HCT116 (cell line): ENCODE measurements at regions not wholly inside any gene's neighbourhood (a gene's known extent, or its start where the extent isn't known, plus 50 kb on each side); places are given as distances from the start of the nearest gene placed in this dataset.

ENCODE experiments used
- ATAC-seq: fragments of 200-7000 bp; cut with Tn5 transposase; 2 replicates; pipeline ENCODE4 v1.9.1; 2020; ENCODE audit warnings: mild to moderate bottlenecking, moderate library complexity
- BruUV-seq: library from RNA; stranded (reverse); fragments of 400-500 nt; replicated peaks from 2 replicates; lab custom pipeline; 2021; lab: Mats Ljungman, UMichigan
- CTCF ChIA-PET: fragments of 300-600 bp; sonication (Branson Sonifier 250); formaldehyde crosslinking; loops from one replicate; lab custom pipeline; 2021; ENCODE audit warnings: antibody characterized with exemption; lab: Charles Lee
- POLR2A ChIA-PET: fragments of 300-600, 350-600 bp; sonication (Branson Sonifier 250); formaldehyde crosslinking; loops from one replicate; lab custom pipeline; 2021; ENCODE audit warnings: antibody characterized with exemption; lab: Charles Lee
- RAD21 ChIA-PET, 2 experiments: fragments of 300-600 bp; sonication (Branson Sonifier 250); formaldehyde crosslinking; loops; one replicate each; lab custom pipeline; 2023; ENCODE audit warnings: low total read pairs in 2 of 2; ENCODE audit not compliant: uncharacterized antibody in 2 of 2, unreplicated experiment in 2 of 2, low non-redundant PET in 1 of 2; lab: Charles Lee
- DNase-seq: peaks from one replicate; pipeline ENCODE4 v3.0.0-alpha.2; 2010; ENCODE audit warnings: low read depth, low spot score
- H2AFZ ChIP-seq: fragments of 200-600 bp; shearing (Covaris generic), sonication (generic); 2 replicates; pipeline ENCODE4 v1.6.1; 2017; ENCODE audit warnings: low read depth, mixed run types, mixed read lengths, antibody characterized with exemption, low read length; ENCODE audit not compliant: poor library complexity, severe bottlenecking
- H3K27ac ChIP-seq: 2 replicates; pipeline ENCODE4 v1.5.1; 2012; ENCODE audit warnings: low read depth, low read length
- H3K27me3 ChIP-seq: fragments of 200-600 bp; sonication (generic); 2 replicates; pipeline ENCODE4 v1.6.1; 2016; ENCODE audit warnings: mixed run types, low read length, mixed read lengths; ENCODE audit not compliant: insufficient read depth
- H3K36me3 ChIP-seq, 2 experiments: fragments of 200-500 bp in 1 of 2; fragments of 200-600 bp in 1 of 2; sonication (Bioruptor generic) in 1 of 2; sonication (generic) in 1 of 2; 2 replicates each; pipeline versions ENCODE4 v1.5.1 to v1.6.1; 2014 to 2016; ENCODE audit warnings: low read length in 2 of 2, inconsistent platforms in 1 of 2, mixed read lengths in 1 of 2, mixed run types in 1 of 2; ENCODE audit not compliant: insufficient read depth in 2 of 2, control insufficient read depth in 1 of 2
- H3K4me1 ChIP-seq, 2 experiments: fragments of 200-600 bp in 1 of 2; sonication (generic) in 1 of 2; 2 replicates each; pipeline versions ENCODE4 v1.5.1 to v1.6.1; 2012 to 2017; ENCODE audit warnings: low read length in 2 of 2, inconsistent platforms in 1 of 2, mild to moderate bottlenecking in 1 of 2, mixed read lengths in 1 of 2, mixed run types in 1 of 2, moderate library complexity in 1 of 2; ENCODE audit not compliant: insufficient read depth in 2 of 2, control insufficient read depth in 1 of 2
- H3K4me2 ChIP-seq: fragments of 200-600 bp; sonication (generic); 2 replicates; pipeline ENCODE4 v1.6.1; 2017; ENCODE audit warnings: mixed run types, low read length, mixed read lengths
- H3K4me3 ChIP-seq, 2 experiments: fragments of 200-600 bp in 1 of 2; sonication (generic) in 1 of 2; replicated peaks in 1 of 2; 2 replicates each; pipeline ENCODE4 v1.5.1; 2011 to 2016; ENCODE audit warnings: low read length in 2 of 2, control low read depth in 1 of 2, low read depth in 1 of 2, mild to moderate bottlenecking in 1 of 2, mixed read lengths in 1 of 2, mixed run types in 1 of 2
- H3K79me2 ChIP-seq: fragments of 200-600 bp; sonication (generic); 2 replicates; pipeline ENCODE4 v1.6.1; 2017; ENCODE audit warnings: mild to moderate bottlenecking, mixed run types, low read length, moderate library complexity, mixed read lengths; ENCODE audit not compliant: insufficient read depth
- H3K9ac ChIP-seq: fragments of 200-600 bp; sonication (generic); 2 replicates; pipeline ENCODE4 v1.6.1; 2016; ENCODE audit warnings: low read length, mixed read lengths
- H3K9me2 ChIP-seq: fragments of 200-600 bp; sonication (generic), shearing (Covaris generic); 2 replicates; pipeline ENCODE4 v1.6.1; 2017; ENCODE audit warnings: mixed run types, mild to moderate bottlenecking, moderate library complexity; ENCODE audit not compliant: insufficient read depth
- H3K9me3 ChIP-seq, 2 experiments: fragments of 200-500 bp in 1 of 2; fragments of 200-600 bp in 1 of 2; sonication (Bioruptor generic) in 1 of 2; sonication (generic) in 1 of 2; 2 replicates each; pipeline ENCODE4 v1.6.1; 2014 to 2017; ENCODE audit warnings: low read length in 2 of 2, mixed read lengths in 2 of 2, inconsistent platforms in 1 of 2, low read depth in 1 of 2, mild to moderate bottlenecking in 1 of 2, mixed run types in 1 of 2, moderate library complexity in 1 of 2; ENCODE audit not compliant: control insufficient read depth in 1 of 2, insufficient read depth in 1 of 2
- H4K20me1 ChIP-seq: fragments of 200-600 bp; sonication (generic), shearing (Covaris generic); 2 replicates; pipeline ENCODE4 v1.6.1; 2017; ENCODE audit warnings: mixed run types, mild to moderate bottlenecking, moderate library complexity; ENCODE audit not compliant: insufficient read depth
- CBX3 ChIP-seq: IDR thresholded peaks from 2 replicates; pipeline ENCODE4 v1.6.1; 2012; ENCODE audit warnings: low read depth
- CEBPB ChIP-seq: IDR thresholded peaks from 2 replicates; pipeline ENCODE4 v1.6.1; 2012; ENCODE audit warnings: low read depth
- EGR1 ChIP-seq: IDR thresholded peaks from 2 replicates; pipeline ENCODE4 v1.6.1; 2012; ENCODE audit warnings: low read depth
- EZH2 ChIP-seq: fragments of 200-600 bp; sonication (generic); IDR thresholded peaks from 2 replicates; pipeline ENCODE4 v1.6.1; 2017; ENCODE audit warnings: antibody characterized with exemption, mixed run types
- EZH2phosphoT487 ChIP-seq: fragments of 200-600 bp; IDR thresholded peaks from 2 replicates; pipeline ENCODE4 v1.6.1; 2018; ENCODE audit warnings: antibody characterized with exemption, borderline replicate concordance
- FOSL1 ChIP-seq: IDR thresholded peaks from 2 replicates; pipeline ENCODE4 v1.6.1; 2012; ENCODE audit warnings: low read depth
- MAX ChIP-seq: IDR thresholded peaks from 2 replicates; pipeline ENCODE4 v1.6.1; 2012
- POLR2A ChIP-seq: IDR thresholded peaks from 2 replicates; pipeline ENCODE4 v1.7.0; 2011; ENCODE audit warnings: borderline replicate concordance; ENCODE audit not compliant: insufficient read depth, insufficient read length; ENCODE audit errors: extremely low read depth
- RAD21 ChIP-seq: IDR thresholded peaks from 2 replicates; pipeline ENCODE4 v1.6.1; 2012; ENCODE audit warnings: low read depth, mild to moderate bottlenecking
- REST ChIP-seq: IDR thresholded peaks from 2 replicates; pipeline ENCODE4 v1.6.1; 2012; ENCODE audit warnings: low read depth
- SIN3A ChIP-seq: IDR thresholded peaks from 2 replicates; pipeline ENCODE4 v1.6.1; 2012; ENCODE audit warnings: low read depth
- SRF ChIP-seq: IDR thresholded peaks from 2 replicates; pipeline ENCODE4 v1.6.1; 2012; ENCODE audit warnings: low read depth
- TCF7L2 ChIP-seq: IDR thresholded peaks from 2 replicates; pipeline ENCODE4 v1.7.0; 2011; ENCODE audit warnings: borderline replicate concordance, inconsistent platforms; ENCODE audit not compliant: insufficient read depth, insufficient read length; ENCODE audit errors: extremely low read depth
- YY1 ChIP-seq: IDR thresholded peaks from 2 replicates; pipeline ENCODE4 v1.6.1; 2011; ENCODE audit warnings: low read length, low read depth, moderate library complexity, mild to moderate bottlenecking; ENCODE audit not compliant: insufficient replicate concordance; ENCODE audit errors: extremely low read depth
- ZNF274 ChIP-seq: fragments of 200-500 bp; sonication (Bioruptor generic); IDR thresholded peaks from 2 replicates; pipeline ENCODE4 v1.6.1; 2014; ENCODE audit warnings: mild to moderate bottlenecking, low read depth, low read length, inconsistent platforms
- intact Hi-C: fragments of 100-400 bp; cut with micrococcal nuclease; formaldehyde crosslinking; loops from 2 replicates; pipeline ENCODE4 v1.10.0; 2022
- TF ChIP-seq, protein P1 (sequence below), 3 experiments: fragments of 200-600 bp in 1 of 3; sonication (generic) in 1 of 3; IDR thresholded peaks in 2 of 3; conservative IDR thresholded peaks in 1 of 3; 2 replicates each; pipeline ENCODE4 v1.5.1; 2012 to 2017; ENCODE audit warnings: low read depth in 2 of 3, low read length in 2 of 3, antibody characterized with exemption in 1 of 3, borderline replicate concordance in 1 of 3, control low read depth in 1 of 3, mild to moderate bottlenecking in 1 of 3, mixed read lengths in 1 of 3, mixed run types in 1 of 3, moderate library complexity in 1 of 3; ENCODE audit not compliant: insufficient read depth in 1 of 3
- TF ChIP-seq, protein P2 (sequence below): IDR thresholded peaks from 2 replicates; pipeline ENCODE4 v1.6.1; 2011; ENCODE audit warnings: mild to moderate bottlenecking, low read length, moderate library complexity; ENCODE audit not compliant: insufficient replicate concordance; ENCODE audit errors: extremely low read depth

GRCh38 chr12:25864306-25865276, 93.9 kb upstream of the RASSF8 start:
- no peaks in the 10 kb centered on the region for H3K79me2 ChIP-seq
- ATAC-seq (no peak), DNase-seq (no peak)
- CTCF ChIA-PET, result no interaction called here
- no peak overlapping the region for H3K9ac ChIP-seq
- TF ChIP-seq POLR2A, result no peak
- no peak for TF ChIP-seq CEBPB
- no peak for TF ChIP-seq TCF7L2
- TF ChIP-seq EZH2phosphoT487, result no peak
- TF ChIP-seq, protein P1, sequence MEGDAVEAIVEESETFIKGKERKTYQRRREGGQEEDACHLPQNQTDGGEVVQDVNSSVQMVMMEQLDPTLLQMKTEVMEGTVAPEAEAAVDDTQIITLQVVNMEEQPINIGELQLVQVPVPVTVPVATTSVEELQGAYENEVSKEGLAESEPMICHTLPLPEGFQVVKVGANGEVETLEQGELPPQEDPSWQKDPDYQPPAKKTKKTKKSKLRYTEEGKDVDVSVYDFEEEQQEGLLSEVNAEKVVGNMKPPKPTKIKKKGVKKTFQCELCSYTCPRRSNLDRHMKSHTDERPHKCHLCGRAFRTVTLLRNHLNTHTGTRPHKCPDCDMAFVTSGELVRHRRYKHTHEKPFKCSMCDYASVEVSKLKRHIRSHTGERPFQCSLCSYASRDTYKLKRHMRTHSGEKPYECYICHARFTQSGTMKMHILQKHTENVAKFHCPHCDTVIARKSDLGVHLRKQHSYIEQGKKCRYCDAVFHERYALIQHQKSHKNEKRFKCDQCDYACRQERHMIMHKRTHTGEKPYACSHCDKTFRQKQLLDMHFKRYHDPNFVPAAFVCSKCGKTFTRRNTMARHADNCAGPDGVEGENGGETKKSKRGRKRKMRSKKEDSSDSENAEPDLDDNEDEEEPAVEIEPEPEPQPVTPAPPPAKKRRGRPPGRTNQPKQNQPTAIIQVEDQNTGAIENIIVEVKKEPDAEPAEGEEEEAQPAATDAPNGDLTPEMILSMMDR (IDR thresholded peaks at IDR 0.05 in 2 of 3, conservative IDR thresholded peaks at IDR 0.05 in 1 of 3; ENCODE audit: borderline replicate concordance in 1 of 3, insufficient read depth in 1 of 3, low read depth in 2 of 3, low read length in 2 of 3), result no peak
- TF ChIP-seq CBX3, result no peak
- TF ChIP-seq ZNF274, result no peak
- TF ChIP-seq RAD21, result no peak
- TF ChIP-seq YY1, result no peak
- no peak for TF ChIP-seq EGR1
- TF ChIP-seq REST, result no peak
- TF ChIP-seq FOSL1, result no peak
- TF ChIP-seq, protein P2, sequence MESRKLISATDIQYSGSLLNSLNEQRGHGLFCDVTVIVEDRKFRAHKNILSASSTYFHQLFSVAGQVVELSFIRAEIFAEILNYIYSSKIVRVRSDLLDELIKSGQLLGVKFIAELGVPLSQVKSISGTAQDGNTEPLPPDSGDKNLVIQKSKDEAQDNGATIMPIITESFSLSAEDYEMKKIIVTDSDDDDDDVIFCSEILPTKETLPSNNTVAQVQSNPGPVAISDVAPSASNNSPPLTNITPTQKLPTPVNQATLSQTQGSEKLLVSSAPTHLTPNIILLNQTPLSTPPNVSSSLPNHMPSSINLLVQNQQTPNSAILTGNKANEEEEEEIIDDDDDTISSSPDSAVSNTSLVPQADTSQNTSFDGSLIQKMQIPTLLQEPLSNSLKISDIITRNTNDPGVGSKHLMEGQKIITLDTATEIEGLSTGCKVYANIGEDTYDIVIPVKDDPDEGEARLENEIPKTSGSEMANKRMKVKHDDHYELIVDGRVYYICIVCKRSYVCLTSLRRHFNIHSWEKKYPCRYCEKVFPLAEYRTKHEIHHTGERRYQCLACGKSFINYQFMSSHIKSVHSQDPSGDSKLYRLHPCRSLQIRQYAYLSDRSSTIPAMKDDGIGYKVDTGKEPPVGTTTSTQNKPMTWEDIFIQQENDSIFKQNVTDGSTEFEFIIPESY, result no peak
- no peak for TF ChIP-seq EZH2
- TF ChIP-seq MAX, result no peak
- TF ChIP-seq SRF, result no peak
- TF ChIP-seq SIN3A, result no peak
- no TSS peak for BruUV-seq
- H3K27ac ChIP-seq, result no peak overlapping the region
- 0 out of 4 replicates have a peak, but pooled peaks cover 0 to 4% of the 10 kb centered on the region in 2 experiments for H3K4me1 ChIP-seq
- RAD21 ChIA-PET, result no interaction called here
- no peaks in the 10 kb centered on the region for H3K36me3 ChIP-seq
- H2AFZ ChIP-seq, result no peak overlapping the region
- H3K9me3 ChIP-seq, result no peaks in the 10 kb centered on the region
- no peaks in the 10 kb centered on the region for H3K9me2 ChIP-seq
- no peak overlapping the region for H3K4me3 ChIP-seq
- no peaks in the 10 kb centered on the region for H4K20me1 ChIP-seq
- H3K4me2 ChIP-seq, result no peak overlapping the region
- H3K27me3 ChIP-seq, result no peaks in the 10 kb centered on the region
- POLR2A ChIA-PET, result no interaction called here
- intact Hi-C loops, result no loop called here
